ENCODE measurements at regions not wholly inside any gene's neighbourhood (a gene's known extent, or its start where the extent isn't known, plus 50 kb on each side); places are given as distances from the start of the nearest gene placed in this dataset.

DNA sequence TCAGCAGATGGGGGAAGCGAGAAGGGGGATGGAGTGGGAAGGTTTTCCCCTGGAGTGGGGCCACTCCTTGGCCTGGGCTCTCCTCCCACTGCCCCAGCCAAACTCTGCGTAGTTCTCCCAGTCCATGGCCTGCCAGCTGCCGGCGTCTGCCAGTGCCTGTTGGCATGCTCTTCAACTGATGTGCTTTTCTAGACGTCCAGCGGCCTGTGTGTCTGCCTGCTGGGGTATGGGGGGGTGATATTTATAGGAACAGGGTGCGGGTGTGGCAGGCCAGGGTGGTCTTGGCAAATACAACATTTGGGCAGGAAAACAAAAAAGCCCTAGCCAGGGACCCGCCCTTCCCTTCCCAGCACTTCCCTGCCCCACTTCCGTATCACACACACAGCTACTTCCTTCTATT lies 786.3 kb upstream of the NOVA1 start:
- Histone ChIP-seq H3K4ac (ENCODE audit: low read length) (no peak overlapping the region), H2AK5ac (ENCODE audit: low read depth, low read length) (no peak overlapping the region), H2BK12ac (ENCODE audit: low read length) (no peak overlapping the region), H4K8ac (ENCODE audit: low read depth, low read length) (no peak overlapping the region), H4K91ac (ENCODE audit: low read depth, low read length, poor library complexity) (no peak overlapping the region), H3K23ac (ENCODE audit: low read depth, low read length, poor library complexity) (no peak overlapping the region), H2BK120ac (ENCODE audit: low read depth, low read length) (no peak overlapping the region), H3K27me3 (ENCODE audit: control insufficient read depth in 3 of 3, insufficient read depth in 3 of 3, low read depth in 1 of 3, low read length in 3 of 3) (no peaks in the 10 kb centered on the region), H3K9ac (ENCODE audit: low read depth, low read length, poor library complexity) (no peak overlapping the region), H3K4me3 (ENCODE audit: low read length in 2 of 2) (no peak overlapping the region), H2BK15ac (ENCODE audit: low read length) (no peak overlapping the region), H3K36me3 (replicated peaks in 1 of 2; ENCODE audit: control insufficient read depth in 2 of 2, insufficient read depth in 2 of 2, low read length in 2 of 2) (no peaks in the 10 kb centered on the region), H3K27ac (replicated peaks; ENCODE audit: low read length) (no peak overlapping the region), H3K79me1 (ENCODE audit: low read depth, low read length) (no peaks in the 10 kb centered on the region), H3K4me1 (ENCODE audit: control insufficient read depth in 2 of 2, insufficient read depth in 1 of 2, low read depth in 1 of 2, low read length in 2 of 2) (no peaks in the 10 kb centered on the region), H2AFZ (ENCODE audit: low read length) (no peak overlapping the region), H3K4me2 (ENCODE audit: insufficient read depth, low read length, poor library complexity, severe bottlenecking) (no peak overlapping the region), H3K9me3 (replicated peaks in 1 of 2; ENCODE audit: control insufficient read depth in 2 of 2, insufficient read depth in 1 of 2, low read depth in 1 of 2, low read length in 2 of 2) (no peaks in the 10 kb centered on the region), H3K18ac (ENCODE audit: low read length) (peak overlapping the region; percentile 27), H3K14ac (ENCODE audit: low read length) (no peak overlapping the region), H2BK5ac (ENCODE audit: low read length) (no peak overlapping the region)
- WGBS, 2 donors (ENCODE audit: extremely low coverage in 2 of 2, insufficient read length in 2 of 2, insufficient replicate concordance in 1 of 2): no CpG with 5 or more reads among the region's 9 CpGs
- DNase-seq (ENCODE audit: low spot score): no peak

DNA sequence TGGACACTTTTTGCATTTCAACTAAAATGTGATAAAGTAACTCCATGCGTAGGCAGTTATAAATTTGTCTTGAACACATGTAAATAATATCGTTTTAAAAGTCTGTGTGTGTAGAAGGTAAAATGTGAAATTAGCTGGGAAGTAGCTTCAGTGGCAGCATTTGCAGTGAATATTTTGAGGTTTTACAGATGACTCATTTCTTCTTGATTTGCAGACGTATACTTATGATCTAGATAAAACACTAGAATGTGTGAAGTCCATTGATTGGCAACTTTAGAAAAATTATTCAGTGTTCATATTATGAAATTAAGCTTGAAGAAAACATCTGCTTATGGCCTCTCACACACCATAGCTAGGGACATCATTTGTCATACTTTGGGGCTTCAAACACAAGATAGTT lies 788.6 kb upstream of the NOVA1 start:
- Histone ChIP-seq H2AK5ac (ENCODE audit: low read depth, low read length) (no peak overlapping the region), H3K4me1 (ENCODE audit: control insufficient read depth in 2 of 2, insufficient read depth in 1 of 2, low read depth in 1 of 2, low read length in 2 of 2) (no peaks in the 10 kb centered on the region), H3K79me1 (ENCODE audit: low read depth, low read length) (no peaks in the 10 kb centered on the region), H3K4me2 (ENCODE audit: insufficient read depth, low read length, poor library complexity, severe bottlenecking) (no peak overlapping the region), H4K8ac (ENCODE audit: low read depth, low read length) (no peak overlapping the region), H4K91ac (ENCODE audit: low read depth, low read length, poor library complexity) (no peak overlapping the region), H2BK12ac (ENCODE audit: low read length) (no peak overlapping the region), H3K18ac (ENCODE audit: low read length) (no peak overlapping the region), H3K27ac (replicated peaks; ENCODE audit: low read length) (no peak overlapping the region), H3K4ac (ENCODE audit: low read length) (no peak overlapping the region), H2BK15ac (ENCODE audit: low read length) (no peak overlapping the region), H3K9ac (ENCODE audit: low read depth, low read length, poor library complexity) (no peak overlapping the region), H3K36me3 (replicated peaks in 1 of 2; ENCODE audit: control insufficient read depth in 2 of 2, insufficient read depth in 2 of 2, low read length in 2 of 2) (peaks cover 0 to 2% of the 10 kb centered on the region in 2 donors), H2BK120ac (ENCODE audit: low read depth, low read length) (no peak overlapping the region), H2BK5ac (ENCODE audit: low read length) (no peak overlapping the region), H3K23ac (ENCODE audit: low read depth, low read length, poor library complexity) (no peak overlapping the region), H3K9me3 (replicated peaks in 1 of 2; ENCODE audit: control insufficient read depth in 2 of 2, insufficient read depth in 1 of 2, low read depth in 1 of 2, low read length in 2 of 2) (no peaks in the 10 kb centered on the region), H3K14ac (ENCODE audit: low read length) (no peak overlapping the region), H2AFZ (ENCODE audit: low read length) (no peak overlapping the region), H3K4me3 (ENCODE audit: low read length in 2 of 2) (no peak overlapping the region), H3K27me3 (ENCODE audit: control insufficient read depth in 3 of 3, insufficient read depth in 3 of 3, low read depth in 1 of 3, low read length in 3 of 3) (no peaks in the 10 kb centered on the region)
- no CpG with 5 or more reads among the region's 3 CpGs for WGBS, 2 donors (ENCODE audit: extremely low coverage in 2 of 2, insufficient read length in 2 of 2, insufficient replicate concordance in 1 of 2)
- DNase-seq (ENCODE audit: low spot score): no peak

DNA sequence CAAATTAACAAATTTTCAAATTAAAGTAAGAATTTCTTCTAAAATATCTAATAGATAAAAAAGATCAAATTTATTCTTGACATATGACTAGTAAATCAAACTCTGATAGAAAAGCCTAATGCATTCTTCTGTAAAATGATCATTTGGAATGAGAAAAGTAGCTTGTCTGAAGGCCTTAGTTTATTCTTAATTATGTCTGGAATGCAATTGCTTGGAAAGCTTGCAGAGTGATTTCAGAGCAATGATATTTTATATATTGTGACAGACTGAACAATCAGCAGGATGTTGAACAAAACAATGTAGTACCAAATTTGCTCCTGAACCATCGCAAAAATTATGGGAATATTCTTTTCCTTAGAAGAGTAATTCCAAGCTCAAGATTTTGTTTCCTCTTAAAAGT lies 789.6 kb upstream of the NOVA1 start:
- Histone ChIP-seq H3K18ac (ENCODE audit: low read length) (no peak overlapping the region), H3K4me2 (ENCODE audit: insufficient read depth, low read length, poor library complexity, severe bottlenecking) (no peak overlapping the region), H3K9ac (ENCODE audit: low read depth, low read length, poor library complexity) (no peak overlapping the region), H4K91ac (ENCODE audit: low read depth, low read length, poor library complexity) (no peak overlapping the region), H3K4ac (ENCODE audit: low read length) (no peak overlapping the region), H3K23ac (ENCODE audit: low read depth, low read length, poor library complexity) (no peak overlapping the region), H2BK12ac (ENCODE audit: low read length) (no peak overlapping the region), H3K9me3 (replicated peaks in 1 of 2; ENCODE audit: control insufficient read depth in 2 of 2, insufficient read depth in 1 of 2, low read depth in 1 of 2, low read length in 2 of 2) (no peaks in the 10 kb centered on the region), H2BK15ac (ENCODE audit: low read length) (no peak overlapping the region), H3K79me1 (ENCODE audit: low read depth, low read length) (no peaks in the 10 kb centered on the region), H3K27ac (replicated peaks; ENCODE audit: low read length) (no peak overlapping the region), H4K8ac (ENCODE audit: low read depth, low read length) (no peak overlapping the region), H3K4me3 (ENCODE audit: low read length in 2 of 2) (no peak overlapping the region), H2BK120ac (ENCODE audit: low read depth, low read length) (no peak overlapping the region), H3K4me1 (ENCODE audit: control insufficient read depth in 2 of 2, insufficient read depth in 1 of 2, low read depth in 1 of 2, low read length in 2 of 2) (no peaks in the 10 kb centered on the region), H3K27me3 (ENCODE audit: control insufficient read depth in 3 of 3, insufficient read depth in 3 of 3, low read depth in 1 of 3, low read length in 3 of 3) (no peaks in the 10 kb centered on the region), H2AK5ac (ENCODE audit: low read depth, low read length) (no peak overlapping the region), H2BK5ac (ENCODE audit: low read length) (no peak overlapping the region), H2AFZ (ENCODE audit: low read length) (no peak overlapping the region), H3K36me3 (replicated peaks in 1 of 2; ENCODE audit: control insufficient read depth in 2 of 2, insufficient read depth in 2 of 2, low read length in 2 of 2) (peaks cover 0 to 2% of the 10 kb centered on the region in 2 donors), H3K14ac (ENCODE audit: low read length) (no peak overlapping the region)
- WGBS, 2 donors (ENCODE audit: extremely low coverage in 2 of 2, insufficient read length in 2 of 2, insufficient replicate concordance in 1 of 2): no CpG with 5 or more reads among the region's 1 CpG
- no peak for DNase-seq (ENCODE audit: low spot score)

GRCh38 chr14:27389402-27389801 lies 791.6 kb upstream of the NOVA1 start:
- DNase-seq (ENCODE audit: low spot score): no peak
- Histone ChIP-seq H3K27me3 (ENCODE audit: control insufficient read depth in 3 of 3, insufficient read depth in 3 of 3, low read depth in 1 of 3, low read length in 3 of 3) (no peaks in the 10 kb centered on the region), H4K91ac (ENCODE audit: low read depth, low read length, poor library complexity) (no peak overlapping the region), H3K18ac (ENCODE audit: low read length) (no peak overlapping the region), H2AK5ac (ENCODE audit: low read depth, low read length) (no peak overlapping the region), H3K9me3 (replicated peaks in 1 of 2; ENCODE audit: control insufficient read depth in 2 of 2, insufficient read depth in 1 of 2, low read depth in 1 of 2, low read length in 2 of 2) (no peaks in the 10 kb centered on the region), H3K23ac (ENCODE audit: low read depth, low read length, poor library complexity) (no peak overlapping the region), H3K36me3 (replicated peaks in 1 of 2; ENCODE audit: control insufficient read depth in 2 of 2, insufficient read depth in 2 of 2, low read length in 2 of 2) (peaks cover 0 to 2% of the 10 kb centered on the region in 2 donors), H2BK120ac (ENCODE audit: low read depth, low read length) (no peak overlapping the region), H3K27ac (replicated peaks; ENCODE audit: low read length) (no peak overlapping the region), H3K14ac (ENCODE audit: low read length) (no peak overlapping the region), H3K4me2 (ENCODE audit: insufficient read depth, low read length, poor library complexity, severe bottlenecking) (no peak overlapping the region), H3K9ac (ENCODE audit: low read depth, low read length, poor library complexity) (no peak overlapping the region), H3K4me1 (ENCODE audit: control insufficient read depth in 2 of 2, insufficient read depth in 1 of 2, low read depth in 1 of 2, low read length in 2 of 2) (no peaks in the 10 kb centered on the region), H3K4ac (ENCODE audit: low read length) (no peak overlapping the region), H2BK12ac (ENCODE audit: low read length) (no peak overlapping the region), H3K4me3 (ENCODE audit: low read length in 2 of 2) (no peak overlapping the region), H3K79me1 (ENCODE audit: low read depth, low read length) (no peaks in the 10 kb centered on the region), H2BK5ac (ENCODE audit: low read length) (no peak overlapping the region), H4K8ac (ENCODE audit: low read depth, low read length) (no peak overlapping the region), H2BK15ac (ENCODE audit: low read length) (no peak overlapping the region), H2AFZ (ENCODE audit: low read length) (no peak overlapping the region)
- WGBS, 2 donors (ENCODE audit: extremely low coverage in 2 of 2, insufficient read length in 2 of 2, insufficient replicate concordance in 1 of 2): no CpG with 5 or more reads among the region's 2 CpGs

Data from neuronal stem cell (in vitro differentiated cells).